ENCODE measurements at regions not wholly inside any gene's neighbourhood (a gene's known extent, or its start where the extent isn't known, plus 50 kb on each side); places are given as distances from the start of the nearest gene placed in this dataset.

GRCh38 chr5:6961123-6961522, 247.9 kb downstream of the TENT4A start:
- no peaks in the 10 kb centered on the region for H3K9me3 ChIP-seq (ENCODE audit: low read depth)
- no peaks in the 10 kb centered on the region for H3K36me3 ChIP-seq
- no peak for DNase-seq (ENCODE audit: low read depth in 1 of 2, low spot score in 1 of 2)
- no peaks in the 10 kb centered on the region for H3K4me1 ChIP-seq (ENCODE audit: low read depth)
- H3K4me3 ChIP-seq = no peak overlapping the region
- H3K27me3 ChIP-seq = no peaks in the 10 kb centered on the region
- no peak for TF ChIP-seq CTCF (IDR thresholded peaks at IDR 0.05; ENCODE audit: low read depth, low read length)
- no peak overlapping the region for H3K27ac ChIP-seq

GRCh38 chr5:6961837-6962635, 248.8 kb downstream of the TENT4A start:
- no peak overlapping the region for H3K4me3 ChIP-seq
- H3K27ac ChIP-seq = no peak overlapping the region
- H3K4me1 ChIP-seq (ENCODE audit: low read depth) = no peaks in the 10 kb centered on the region
- H3K27me3 ChIP-seq = no peaks in the 10 kb centered on the region
- no peak for TF ChIP-seq CTCF (IDR thresholded peaks at IDR 0.05; ENCODE audit: low read depth, low read length)
- H3K9me3 ChIP-seq (ENCODE audit: low read depth) = no peaks in the 10 kb centered on the region
- H3K36me3 ChIP-seq = no peaks in the 10 kb centered on the region
- DNase-seq (ENCODE audit: low read depth in 1 of 2, low spot score in 1 of 2) = no peak

- TF ChIP-seq CTCF (IDR thresholded peaks at IDR 0.05; ENCODE audit: low read depth, low read length) = no peak
- DNase-seq (ENCODE audit: low read depth in 1 of 2, low spot score in 1 of 2) = no peak
- no peak overlapping the region for H3K4me3 ChIP-seq
These were observed 263.7 kb downstream of the TENT4A start for GRCh38 chr5:6976971-6977370.

GRCh38 chr5:6979061-6979460, 265.8 kb downstream of the TENT4A start:
- Histone ChIP-seq H3K36me3 (no peaks in the 10 kb centered on the region), H3K4me1 (ENCODE audit: low read depth) (no peaks in the 10 kb centered on the region), H3K9me3 (ENCODE audit: low read depth) (no peaks in the 10 kb centered on the region), H3K4me3 (no peak overlapping the region), H3K27me3 (no peaks in the 10 kb centered on the region), H3K27ac (no peak overlapping the region)
- TF ChIP-seq CTCF (IDR thresholded peaks at IDR 0.05; ENCODE audit: low read depth, low read length) = no peak
- DNase-seq (ENCODE audit: low read depth in 1 of 2, low spot score in 1 of 2) = no peak

More at GRCh38 chr5:6976971-6977370, 263.7 kb downstream of the TENT4A start:
- no peak overlapping the region for H3K27ac ChIP-seq
- no peaks in the 10 kb centered on the region for H3K36me3 ChIP-seq
- H3K4me1 ChIP-seq (ENCODE audit: low read depth) = no peaks in the 10 kb centered on the region
- no peaks in the 10 kb centered on the region for H3K9me3 ChIP-seq (ENCODE audit: low read depth)
- H3K27me3 ChIP-seq = no peaks in the 10 kb centered on the region

GRCh38 chr5:6989230-6989629, 276.0 kb downstream of the TENT4A start:
- Histone ChIP-seq H3K4me1 (ENCODE audit: low read depth) (no peaks in the 10 kb centered on the region), H3K9me3 (ENCODE audit: low read depth) (no peaks in the 10 kb centered on the region), H3K4me3 (no peak overlapping the region), H3K27me3 (no peaks in the 10 kb centered on the region), H3K36me3 (no peaks in the 10 kb centered on the region), H3K27ac (no peak overlapping the region)
- no peak for DNase-seq (ENCODE audit: low read depth in 1 of 2, low spot score in 1 of 2)
- no peak for TF ChIP-seq CTCF (IDR thresholded peaks at IDR 0.05; ENCODE audit: low read depth, low read length)
